ENCODE measurements at regions not wholly inside any gene's neighbourhood (a gene's known extent, or its start where the extent isn't known, plus 50 kb on each side); places are given as distances from the start of the nearest gene placed in this dataset.
A peak's percentile ranks its signal among the peaks of the same experiment; 100 is the strongest.

DNA sequence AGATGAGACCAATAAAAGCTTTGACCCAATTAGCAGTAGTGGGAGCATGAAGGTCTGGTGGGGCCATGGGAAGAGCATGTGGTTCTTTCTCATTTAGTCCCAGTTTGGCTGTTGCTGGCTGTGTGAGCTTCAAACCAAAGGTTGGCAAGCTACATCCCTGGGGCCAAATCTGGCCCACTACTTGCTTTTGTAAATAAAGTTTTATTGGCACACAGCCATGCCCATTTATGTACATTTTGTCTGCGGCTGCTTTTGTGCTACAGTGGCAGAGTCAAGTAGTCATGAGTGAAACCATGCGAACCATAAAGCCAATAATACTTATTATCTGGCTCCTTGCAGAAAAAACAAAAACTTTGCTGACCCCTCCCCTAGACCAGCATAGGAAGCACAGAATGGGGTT lies 196.9 kb downstream of the PRDM2 start:
- Histone ChIP-seq H3K27ac (ENCODE audit: low read depth, low read length) (no peak overlapping the region), H3K27me3 (ENCODE audit: control insufficient read depth, insufficient read depth, low read length) (peaks cover 3% of the 10 kb centered on the region), H3K36me3 (ENCODE audit: control insufficient read depth, insufficient read depth, low read length) (no peaks in the 10 kb centered on the region), H3K4me3 (ENCODE audit: low read depth, low read length) (no peak overlapping the region), H3K4me1 (ENCODE audit: control insufficient read depth, insufficient read depth, low read length) (peaks cover 21% of the 10 kb centered on the region), H3K9me3 (ENCODE audit: control insufficient read depth, insufficient read depth, low read length) (no peaks in the 10 kb centered on the region)
- no CpG with 5 or more reads among the region's 2 CpGs for WGBS (ENCODE audit: insufficient coverage)
- no peak for DNase-seq (ENCODE audit: low read depth in 4 of 6, low spot score in 6 of 6)

DNA sequence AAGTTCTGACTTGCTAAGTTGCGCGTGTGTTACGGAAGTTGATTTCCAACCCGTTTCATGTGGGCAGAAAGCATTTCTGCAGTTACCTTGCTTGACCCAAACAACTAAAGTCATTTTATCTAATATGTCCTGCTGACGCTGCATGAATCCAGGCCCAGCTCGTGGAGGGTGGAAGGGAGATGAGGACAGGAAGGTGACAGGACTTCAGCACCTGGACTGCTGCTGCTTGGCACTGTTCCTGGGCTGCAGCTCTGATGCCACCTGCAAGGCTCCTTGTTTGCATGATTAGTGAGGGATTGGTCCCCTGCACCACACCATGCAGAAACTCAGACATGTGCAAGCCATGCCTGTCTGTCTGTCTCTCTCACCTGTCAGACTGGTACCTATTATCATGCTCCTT lies 198.4 kb downstream of the PRDM2 start:
- Histone ChIP-seq H3K27ac (ENCODE audit: low read depth, low read length) (no peak overlapping the region), H3K27me3 (ENCODE audit: control insufficient read depth, insufficient read depth, low read length) (peaks cover 3% of the 10 kb centered on the region)
- 89% methylated on average over 4 of the region's 6 CpGs for WGBS (ENCODE audit: insufficient coverage)

DNA sequence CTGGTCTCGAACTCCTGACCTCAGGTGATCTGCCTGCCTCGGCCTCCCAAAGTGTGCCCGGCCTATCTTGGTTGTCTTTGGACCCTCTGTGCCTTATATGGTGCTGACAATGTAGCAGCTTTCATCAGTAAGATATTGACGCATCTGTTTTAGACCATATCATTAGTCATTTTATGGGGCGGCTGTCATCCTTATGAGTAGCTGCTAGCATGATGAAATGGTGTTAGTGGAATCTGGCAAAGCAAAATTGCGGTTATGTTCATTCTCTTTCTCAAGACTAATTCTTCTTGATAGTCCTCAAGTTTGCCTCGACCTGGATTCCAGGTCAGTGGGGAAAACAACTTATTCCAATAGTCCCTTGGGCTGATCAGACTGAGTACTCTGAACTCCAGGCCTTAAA lies 199.9 kb downstream of the PRDM2 start:
- H3K9me3 ChIP-seq (ENCODE audit: control insufficient read depth, insufficient read depth, low read length) = no peaks in the 10 kb centered on the region
- no peak for DNase-seq (ENCODE audit: low read depth in 4 of 6, low spot score in 6 of 6)
- WGBS (ENCODE audit: insufficient coverage) = 80% methylated on average over 2 of the region's 7 CpGs
- H3K27ac ChIP-seq (ENCODE audit: low read depth, low read length) = no peak overlapping the region
- H3K27me3 ChIP-seq (ENCODE audit: control insufficient read depth, insufficient read depth, low read length) = no peaks in the 10 kb centered on the region
- H3K4me1 ChIP-seq (ENCODE audit: control insufficient read depth, insufficient read depth, low read length) = peaks cover under 1% of the 10 kb centered on the region
- H3K4me3 ChIP-seq (ENCODE audit: low read depth, low read length) = no peak overlapping the region
- H3K36me3 ChIP-seq (ENCODE audit: control insufficient read depth, insufficient read depth, low read length) = no peaks in the 10 kb centered on the region

More for the DNA sequence above, 198.4 kb downstream of the PRDM2 start:
- peak in 1 of 6 donors; percentile 4 for DNase-seq (ENCODE audit: low read depth in 4 of 6, low spot score in 6 of 6)
- peaks cover 11% of the 10 kb centered on the region for H3K4me1 ChIP-seq (ENCODE audit: control insufficient read depth, insufficient read depth, low read length)
- H3K9me3 ChIP-seq (ENCODE audit: control insufficient read depth, insufficient read depth, low read length) = no peaks in the 10 kb centered on the region
- H3K36me3 ChIP-seq (ENCODE audit: control insufficient read depth, insufficient read depth, low read length) = no peaks in the 10 kb centered on the region
- H3K4me3 ChIP-seq (ENCODE audit: low read depth, low read length) = no peak overlapping the region

DNA sequence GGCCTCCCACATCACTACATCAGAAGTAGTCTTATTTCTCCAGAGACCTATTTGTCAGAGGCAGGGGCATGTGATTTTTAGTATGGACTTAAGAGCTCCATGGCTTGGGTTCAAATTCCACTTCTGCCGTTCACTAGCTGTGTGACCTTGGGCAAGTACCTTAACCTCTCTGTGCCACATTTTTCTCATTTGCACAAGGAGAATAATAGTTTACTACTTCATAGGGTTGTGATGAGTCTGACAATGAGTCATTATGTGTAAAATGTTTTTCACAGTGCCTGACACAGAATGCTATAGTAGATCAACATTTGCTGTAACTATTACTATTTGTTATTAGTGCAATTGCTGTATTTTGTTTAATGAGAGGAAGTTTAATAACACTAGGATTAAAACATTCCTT lies 200.6 kb downstream of the PRDM2 start:
- no peaks in the 10 kb centered on the region for H3K27me3 ChIP-seq (ENCODE audit: control insufficient read depth, insufficient read depth, low read length)
- H3K4me3 ChIP-seq (ENCODE audit: low read depth, low read length) = no peak overlapping the region
- no peak overlapping the region for H3K27ac ChIP-seq (ENCODE audit: low read depth, low read length)
- H3K36me3 ChIP-seq (ENCODE audit: control insufficient read depth, insufficient read depth, low read length) = no peaks in the 10 kb centered on the region
- no peaks in the 10 kb centered on the region for H3K4me1 ChIP-seq (ENCODE audit: control insufficient read depth, insufficient read depth, low read length)
- WGBS (ENCODE audit: insufficient coverage) = no CpG with 5 or more reads among the region's 1 CpG
- no peaks in the 10 kb centered on the region for H3K9me3 ChIP-seq (ENCODE audit: control insufficient read depth, insufficient read depth, low read length)
- DNase-seq (ENCODE audit: low read depth in 4 of 6, low spot score in 6 of 6) = no peak

DNA sequence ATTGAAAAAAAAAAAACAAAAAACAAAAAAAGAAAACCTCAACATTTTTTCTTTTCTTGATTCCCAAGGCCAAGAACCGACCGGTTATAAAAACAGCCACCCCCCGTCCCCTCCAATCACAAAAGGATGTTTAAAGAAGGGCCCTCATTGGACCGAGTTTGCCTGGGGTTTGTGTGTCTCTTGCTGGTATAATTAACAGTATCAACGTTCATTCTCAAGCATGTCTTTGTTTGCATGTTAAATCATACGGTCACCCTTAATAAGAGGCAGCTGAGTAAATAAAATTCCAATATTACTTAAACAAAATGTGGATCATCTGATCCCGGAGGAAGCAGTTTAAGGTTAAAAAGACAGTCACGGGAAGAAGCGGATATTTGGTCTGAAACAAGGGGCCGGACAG lies 201.1 kb downstream of the PRDM2 start:
- Histone ChIP-seq H3K27me3 (ENCODE audit: control insufficient read depth, insufficient read depth, low read length) (no peaks in the 10 kb centered on the region), H3K36me3 (ENCODE audit: control insufficient read depth, insufficient read depth, low read length) (no peaks in the 10 kb centered on the region), H3K4me1 (ENCODE audit: control insufficient read depth, insufficient read depth, low read length) (no peaks in the 10 kb centered on the region), H3K27ac (ENCODE audit: low read depth, low read length) (peak overlapping the region; percentile 16), H3K9me3 (ENCODE audit: control insufficient read depth, insufficient read depth, low read length) (no peaks in the 10 kb centered on the region), H3K4me3 (ENCODE audit: low read depth, low read length) (no peak overlapping the region)
- 59% methylated on average over 3 of the region's 10 CpGs for WGBS (ENCODE audit: insufficient coverage)
- peak in 1 of 6 donors; percentile 52 for DNase-seq (ENCODE audit: low read depth in 4 of 6, low spot score in 6 of 6)

DNA sequence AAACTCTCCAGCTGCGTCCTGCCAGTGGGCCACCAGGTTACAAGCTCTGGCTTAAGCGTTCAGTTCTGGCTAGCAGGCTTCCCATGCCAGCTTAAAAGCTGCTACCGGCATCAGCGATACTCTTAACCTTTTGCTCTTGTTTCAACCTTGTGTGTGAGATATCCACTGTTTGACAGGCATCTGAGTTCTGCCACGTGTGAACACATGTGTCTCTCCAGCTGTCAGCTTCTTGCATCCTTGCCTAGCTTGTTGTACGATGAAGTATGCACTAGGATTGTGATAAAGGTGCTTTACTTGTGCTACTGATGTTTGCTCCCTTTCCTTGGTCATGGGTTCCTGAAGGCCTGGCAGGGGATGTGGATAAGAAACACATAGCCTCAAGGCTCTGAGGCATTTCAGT lies 201.6 kb downstream of the PRDM2 start:
- no peak for DNase-seq (ENCODE audit: low read depth in 4 of 6, low spot score in 6 of 6)
- H3K4me1 ChIP-seq (ENCODE audit: control insufficient read depth, insufficient read depth, low read length) = no peaks in the 10 kb centered on the region
- H3K27ac ChIP-seq (ENCODE audit: low read depth, low read length) = peak overlapping the region; percentile 16
- H3K36me3 ChIP-seq (ENCODE audit: control insufficient read depth, insufficient read depth, low read length) = no peaks in the 10 kb centered on the region
- no peaks in the 10 kb centered on the region for H3K9me3 ChIP-seq (ENCODE audit: control insufficient read depth, insufficient read depth, low read length)
- H3K27me3 ChIP-seq (ENCODE audit: control insufficient read depth, insufficient read depth, low read length) = no peaks in the 10 kb centered on the region
- no peak overlapping the region for H3K4me3 ChIP-seq (ENCODE audit: low read depth, low read length)
- WGBS (ENCODE audit: insufficient coverage) = 71% methylated on average over 6 of the region's 6 CpGs

DNA sequence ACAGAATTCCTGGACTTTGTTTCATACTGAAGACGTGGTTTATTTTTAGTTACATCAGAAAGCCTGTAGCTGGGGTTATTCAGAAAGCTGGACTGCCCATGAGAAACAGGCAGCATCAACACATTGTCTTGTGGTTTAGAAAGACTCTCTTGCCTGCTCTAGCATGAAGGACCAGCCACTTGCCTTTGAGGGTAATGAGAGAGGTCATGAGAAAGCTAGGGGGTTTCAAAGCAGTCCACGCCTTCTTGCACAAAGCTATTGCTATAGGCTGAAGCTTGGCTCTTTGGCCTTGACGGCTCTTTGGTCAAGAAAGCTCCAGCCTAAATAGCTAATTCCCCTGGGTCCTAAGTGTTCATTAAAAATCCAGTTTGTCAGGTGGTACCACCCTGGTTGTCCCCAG lies 208.1 kb downstream of the PRDM2 start:
- Histone ChIP-seq H3K27ac (ENCODE audit: low read depth, low read length) (no peak overlapping the region), H3K4me3 (ENCODE audit: low read depth, low read length) (no peak overlapping the region), H3K36me3 (ENCODE audit: control insufficient read depth, insufficient read depth, low read length) (no peaks in the 10 kb centered on the region), H3K27me3 (ENCODE audit: control insufficient read depth, insufficient read depth, low read length) (peaks cover 2% of the 10 kb centered on the region), H3K9me3 (ENCODE audit: control insufficient read depth, insufficient read depth, low read length) (no peaks in the 10 kb centered on the region), H3K4me1 (ENCODE audit: control insufficient read depth, insufficient read depth, low read length) (peaks cover 10% of the 10 kb centered on the region)
- WGBS (ENCODE audit: insufficient coverage) = 38% methylated on average over 1 of the region's 3 CpGs
- DNase-seq (ENCODE audit: low read depth in 4 of 6, low spot score in 6 of 6) = no peak

DNA sequence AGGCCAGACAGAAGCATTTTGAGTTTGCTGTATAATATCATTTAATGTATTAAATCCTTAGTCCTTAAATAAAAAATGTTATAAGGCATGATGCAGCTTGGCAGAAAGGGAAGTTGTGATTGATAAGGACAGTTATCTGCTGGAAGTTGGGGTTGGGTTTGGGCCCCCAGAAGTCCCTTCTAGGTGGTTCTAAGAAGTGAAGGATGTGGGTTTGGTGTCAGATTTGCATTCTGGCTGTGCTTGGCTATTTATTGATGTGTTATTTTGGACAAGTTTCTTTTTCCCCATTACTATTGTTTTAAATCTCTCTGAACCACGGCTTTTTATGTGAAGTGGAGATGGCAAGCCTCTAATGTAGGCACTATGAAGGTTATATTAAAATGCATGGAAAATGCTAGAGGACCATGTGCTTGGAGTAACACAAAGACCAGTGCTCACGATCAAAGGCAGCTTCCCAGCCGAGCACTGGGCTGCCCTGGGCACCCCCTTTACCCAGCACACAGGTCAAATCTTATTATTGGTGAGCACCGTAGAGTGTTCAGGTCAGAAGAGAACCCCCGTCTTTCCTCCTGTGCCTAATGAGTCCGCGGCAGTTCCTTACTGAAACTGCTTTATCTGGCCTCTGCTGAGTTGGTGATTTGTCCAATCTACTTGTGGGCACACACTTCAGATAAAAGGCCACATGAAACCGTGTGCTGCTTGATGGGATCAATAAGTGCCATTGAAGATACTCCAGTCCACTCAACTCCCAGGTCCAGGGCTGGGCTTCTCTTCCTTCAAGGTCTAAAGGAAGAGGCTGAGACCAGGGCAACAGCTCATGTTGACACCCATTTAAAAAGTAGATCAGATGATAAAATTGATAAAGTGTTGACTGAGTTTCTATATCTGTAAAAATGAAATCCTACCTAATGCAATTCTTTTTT lies 212.0 kb downstream of the PRDM2 start:
- no peaks in the 10 kb centered on the region for H3K9me3 ChIP-seq (ENCODE audit: control insufficient read depth, insufficient read depth, low read length)
- 81% methylated on average over 5 of the region's 8 CpGs for WGBS (ENCODE audit: insufficient coverage)
- H3K4me1 ChIP-seq (ENCODE audit: control insufficient read depth, insufficient read depth, low read length) = peaks cover 10% of the 10 kb centered on the region
- H3K36me3 ChIP-seq (ENCODE audit: control insufficient read depth, insufficient read depth, low read length) = no peaks in the 10 kb centered on the region
- peaks cover 2% of the 10 kb centered on the region for H3K27me3 ChIP-seq (ENCODE audit: control insufficient read depth, insufficient read depth, low read length)
- H3K27ac ChIP-seq (ENCODE audit: low read depth, low read length) = no peak overlapping the region
- no peak for DNase-seq (ENCODE audit: low read depth in 4 of 6, low spot score in 6 of 6)
- no peak overlapping the region for H3K4me3 ChIP-seq (ENCODE audit: low read depth, low read length)

DNA sequence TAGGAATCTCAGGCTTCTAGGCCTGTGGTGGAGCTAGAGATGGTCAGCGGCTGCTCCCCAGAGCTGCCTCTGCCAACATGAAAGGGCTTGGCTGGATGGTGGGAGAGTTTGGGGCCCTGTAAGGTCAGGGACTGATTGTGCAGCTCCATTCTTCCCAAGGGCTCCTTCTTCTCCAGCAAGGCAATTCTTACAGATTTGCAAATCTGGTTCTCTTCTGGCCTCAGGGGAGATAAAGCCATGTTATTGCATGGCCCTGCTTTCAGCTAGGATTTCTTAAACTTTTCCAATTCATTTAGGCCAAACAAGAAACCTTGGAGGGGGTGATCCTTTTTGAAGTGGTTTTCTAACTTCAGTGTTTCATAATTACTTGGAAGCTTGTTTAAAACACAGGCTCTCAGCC lies 213.4 kb downstream of the PRDM2 start:
- no peak for DNase-seq (ENCODE audit: low read depth in 4 of 6, low spot score in 6 of 6)
- WGBS (ENCODE audit: insufficient coverage) = 100% methylated on average over 1 of the region's 1 CpG

DNA sequence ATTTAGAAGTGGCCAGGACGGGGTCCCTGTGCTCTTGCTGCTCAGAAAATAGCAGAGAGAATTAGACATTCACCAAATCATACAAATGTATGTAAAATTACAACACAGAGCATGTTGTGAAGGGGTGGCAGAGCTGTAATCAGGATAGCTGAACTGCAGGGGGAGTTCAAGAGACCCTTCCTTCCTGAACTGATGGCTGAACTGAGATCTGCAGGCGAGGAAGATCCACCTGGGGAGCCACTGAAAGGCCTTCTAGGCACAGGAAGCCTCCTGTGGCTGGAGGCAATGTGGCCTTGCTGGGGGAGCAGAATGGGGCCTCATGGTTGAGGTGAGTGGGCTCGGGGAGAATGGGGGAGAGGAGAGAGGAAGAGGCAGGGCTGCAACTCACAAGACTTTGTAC lies 216.5 kb downstream of the PRDM2 start:
- H3K36me3 ChIP-seq (ENCODE audit: control insufficient read depth, insufficient read depth, low read length) = no peaks in the 10 kb centered on the region
- no peak overlapping the region for H3K4me3 ChIP-seq (ENCODE audit: low read depth, low read length)
- no peaks in the 10 kb centered on the region for H3K9me3 ChIP-seq (ENCODE audit: control insufficient read depth, insufficient read depth, low read length)
- no peak for DNase-seq (ENCODE audit: low read depth in 4 of 6, low spot score in 6 of 6)
- H3K27me3 ChIP-seq (ENCODE audit: control insufficient read depth, insufficient read depth, low read length) = no peaks in the 10 kb centered on the region
- no peaks in the 10 kb centered on the region for H3K4me1 ChIP-seq (ENCODE audit: control insufficient read depth, insufficient read depth, low read length)
- no peak overlapping the region for H3K27ac ChIP-seq (ENCODE audit: low read depth, low read length)
- 57% methylated on average over 2 of the region's 3 CpGs for WGBS (ENCODE audit: insufficient coverage)

More for the DNA sequence above, 213.4 kb downstream of the PRDM2 start:
- peaks cover 5% of the 10 kb centered on the region for H3K4me1 ChIP-seq (ENCODE audit: control insufficient read depth, insufficient read depth, low read length)
- no peak overlapping the region for H3K4me3 ChIP-seq (ENCODE audit: low read depth, low read length)
- no peak overlapping the region for H3K27ac ChIP-seq (ENCODE audit: low read depth, low read length)
- no peaks in the 10 kb centered on the region for H3K36me3 ChIP-seq (ENCODE audit: control insufficient read depth, insufficient read depth, low read length)
- H3K27me3 ChIP-seq (ENCODE audit: control insufficient read depth, insufficient read depth, low read length) = peaks cover 2% of the 10 kb centered on the region
- no peaks in the 10 kb centered on the region for H3K9me3 ChIP-seq (ENCODE audit: control insufficient read depth, insufficient read depth, low read length)
